ENCODE measurements at regions not wholly inside any gene's neighbourhood (a gene's known extent, or its start where the extent isn't known, plus 50 kb on each side); places are given as distances from the start of the nearest gene placed in this dataset.

DNA sequence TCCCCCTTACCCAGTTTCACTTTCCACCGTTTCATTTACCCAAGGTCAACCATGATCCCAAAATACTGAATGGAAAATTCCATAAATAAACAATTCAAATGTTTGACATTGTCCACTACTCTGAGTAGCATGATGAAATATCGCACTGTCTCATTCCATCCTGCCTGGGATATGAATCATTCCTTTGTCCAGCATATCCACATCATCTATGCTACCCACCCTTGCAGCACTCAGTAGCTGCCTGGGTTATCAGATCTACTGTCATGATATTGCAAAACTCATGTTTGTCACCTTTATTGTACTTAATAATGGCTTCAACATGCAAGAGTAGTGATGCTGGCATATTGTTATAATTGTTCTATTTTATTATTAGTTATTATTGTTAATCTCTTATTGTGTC is 263.9 kb upstream of the NBEA start:
- Mint-ChIP-seq H3K9me3 (no peaks in the 10 kb centered on the region), H3K27ac (no peak overlapping the region), H3K4me1 (no peaks in the 10 kb centered on the region), H3K36me3 (no peaks in the 10 kb centered on the region), H3K27me3 (no peaks in the 10 kb centered on the region), H3K4me3 (no peak overlapping the region)

DNA sequence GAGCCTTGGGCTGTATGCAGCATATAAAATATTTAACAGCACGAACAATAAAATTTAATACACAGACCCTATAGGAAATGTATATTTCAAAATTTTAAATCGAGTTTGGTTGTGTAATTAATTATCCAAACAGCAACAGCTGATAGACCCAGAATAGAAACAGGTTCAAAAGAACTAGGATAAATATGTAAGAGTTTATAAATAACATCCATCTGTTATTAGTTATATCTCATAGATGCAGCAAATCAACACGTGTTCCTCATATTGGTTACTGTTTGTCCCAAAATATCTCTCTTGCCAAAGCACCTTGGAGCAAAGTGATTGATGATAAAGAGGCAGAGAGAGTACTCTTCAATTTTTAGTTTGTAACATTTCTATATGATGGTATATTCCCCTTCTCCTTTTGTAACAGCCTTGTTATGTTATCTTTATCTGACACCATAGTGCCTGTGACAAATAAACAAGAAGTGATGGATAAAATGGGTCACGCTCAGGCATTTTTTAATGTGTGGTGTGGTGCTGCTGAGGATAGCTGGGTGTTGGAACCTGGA is 260.6 kb upstream of the NBEA start:
- no peak overlapping the region for H3K27ac Mint-ChIP-seq
- no peak overlapping the region for H3K4me3 Mint-ChIP-seq
- H3K27me3 Mint-ChIP-seq = no peaks in the 10 kb centered on the region
- H3K9me3 Mint-ChIP-seq = no peaks in the 10 kb centered on the region
- no peaks in the 10 kb centered on the region for H3K36me3 Mint-ChIP-seq
- H3K4me1 Mint-ChIP-seq = no peaks in the 10 kb centered on the region

- no peak overlapping the region for H3K27ac Mint-ChIP-seq
- peaks cover 3% of the 10 kb centered on the region for H3K27me3 Mint-ChIP-seq
Measured at GRCh38 chr13:34695063-34695462, 247.0 kb upstream of the NBEA start.

DNA sequence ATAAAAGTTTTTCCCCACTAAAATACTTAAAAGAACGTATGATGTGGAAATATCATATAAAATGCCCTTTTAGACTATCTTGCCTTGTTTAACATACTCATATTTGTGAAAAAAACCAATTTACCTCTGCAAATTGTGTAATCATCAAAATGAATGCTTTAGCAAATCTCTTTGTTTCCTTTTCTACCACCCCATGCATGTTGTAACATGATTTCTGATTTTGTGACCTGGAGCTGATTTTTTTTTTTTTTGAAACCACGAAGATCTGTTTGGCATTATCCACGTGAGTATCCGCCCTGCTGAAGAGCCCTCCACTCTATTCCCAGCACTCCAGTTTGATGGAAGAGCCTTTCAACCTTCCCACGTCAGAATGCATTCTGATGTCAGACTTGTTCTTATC is 245.8 kb upstream of the NBEA start:
- Mint-ChIP-seq H3K27me3 (peaks cover 3% of the 10 kb centered on the region), H3K36me3 (no peaks in the 10 kb centered on the region), H3K4me1 (no peaks in the 10 kb centered on the region), H3K27ac (no peak overlapping the region), H3K4me3 (no peak overlapping the region), H3K9me3 (peaks cover 8% of the 10 kb centered on the region)

More at GRCh38 chr13:34695063-34695462, 247.0 kb upstream of the NBEA start:
- Mint-ChIP-seq H3K9me3 (peaks cover 13% of the 10 kb centered on the region), H3K36me3 (no peaks in the 10 kb centered on the region), H3K4me3 (no peak overlapping the region), H3K4me1 (no peaks in the 10 kb centered on the region)

DNA sequence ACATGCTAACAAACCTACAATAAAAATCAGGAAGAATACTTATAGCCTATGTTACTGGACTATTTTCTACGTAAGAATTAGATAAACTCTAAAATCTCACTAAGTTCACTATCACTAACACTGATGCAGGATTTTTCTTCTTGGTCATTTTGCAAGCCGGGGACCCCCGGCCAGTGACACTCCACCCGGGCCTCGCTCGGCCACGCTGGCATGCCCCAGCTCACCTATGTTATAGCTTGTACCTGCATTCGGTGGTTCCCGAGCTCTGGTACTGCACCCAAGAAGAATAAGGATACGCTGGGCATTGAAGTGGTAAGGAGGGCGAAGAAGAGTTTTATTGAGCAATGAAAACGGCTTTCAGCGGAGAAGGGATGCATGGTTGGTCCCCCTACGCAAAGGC is 245.3 kb upstream of the NBEA start:
- Mint-ChIP-seq H3K4me3 (no peak overlapping the region), H3K27me3 (peaks cover 3% of the 10 kb centered on the region), H3K4me1 (no peaks in the 10 kb centered on the region), H3K9me3 (peaks cover 8% of the 10 kb centered on the region), H3K36me3 (no peaks in the 10 kb centered on the region), H3K27ac (no peak overlapping the region)

DNA sequence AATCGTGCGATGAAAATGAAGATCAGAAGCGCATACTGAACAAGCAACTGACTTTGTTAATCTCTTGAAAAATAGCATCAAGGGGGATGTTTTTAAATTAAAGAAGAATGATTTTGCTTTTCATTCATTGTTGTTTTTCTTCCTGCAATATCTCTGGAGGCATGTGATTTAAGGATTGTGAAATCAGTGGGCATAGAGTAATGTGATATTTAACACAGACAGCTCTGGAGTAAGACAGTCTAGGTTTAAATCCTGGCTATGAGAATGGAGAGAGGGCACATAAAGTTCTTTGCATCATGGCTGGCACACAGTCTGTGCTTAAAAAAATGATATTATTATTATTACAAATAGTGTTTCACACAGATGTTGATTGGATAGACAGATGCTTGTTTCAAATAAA is 243.1 kb upstream of the NBEA start:
- Mint-ChIP-seq H3K27ac (no peak overlapping the region), H3K4me1 (no peaks in the 10 kb centered on the region), H3K36me3 (no peaks in the 10 kb centered on the region), H3K27me3 (peaks cover 3% of the 10 kb centered on the region), H3K4me3 (no peak overlapping the region), H3K9me3 (peaks cover 12% of the 10 kb centered on the region)

DNA sequence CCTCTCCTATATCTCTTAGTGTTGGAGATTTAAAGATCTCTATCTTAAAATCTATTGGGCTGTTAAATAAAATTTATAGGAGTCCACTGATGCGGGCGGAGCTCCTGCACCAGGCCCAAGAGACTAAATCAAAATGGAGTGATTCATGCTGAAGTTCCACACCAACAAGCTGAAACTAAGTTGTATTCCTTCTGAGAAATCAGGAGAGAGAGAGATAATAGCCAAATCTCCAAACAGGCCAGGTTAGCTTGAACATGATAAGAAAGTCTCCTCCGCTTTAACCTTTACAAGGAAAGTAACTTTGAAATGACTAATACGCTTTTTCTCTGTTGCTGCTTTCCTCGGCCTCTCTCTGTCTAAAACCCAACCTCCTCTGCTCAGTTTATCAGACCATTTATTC is 241.9 kb upstream of the NBEA start:
- H3K4me1 Mint-ChIP-seq = no peaks in the 10 kb centered on the region

DNA sequence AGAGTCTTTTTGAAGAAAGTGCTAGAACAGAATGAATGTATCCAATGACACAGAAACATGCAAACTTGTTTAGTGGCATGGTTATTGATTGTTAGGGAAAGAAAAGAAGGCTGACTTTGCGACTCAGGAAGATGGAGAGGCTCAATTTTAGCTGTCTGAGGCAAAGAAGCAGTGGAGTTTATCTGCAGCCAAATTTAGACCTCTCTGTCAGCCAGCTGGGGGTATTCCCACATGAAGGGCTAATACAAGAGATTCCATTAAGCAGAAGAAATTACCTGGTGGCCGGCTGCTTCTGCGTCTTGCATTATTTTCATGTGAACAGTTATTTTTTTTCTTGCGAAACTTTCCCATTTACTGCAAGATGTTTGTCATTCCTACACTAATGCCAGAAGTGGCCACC is 240.2 kb upstream of the NBEA start:
- Mint-ChIP-seq H3K9me3 (peaks cover 4% of the 10 kb centered on the region), H3K36me3 (no peaks in the 10 kb centered on the region), H3K4me1 (no peaks in the 10 kb centered on the region), H3K4me3 (no peak overlapping the region), H3K27ac (no peak overlapping the region), H3K27me3 (peaks cover 2% of the 10 kb centered on the region)

More for the DNA sequence above, 241.9 kb upstream of the NBEA start:
- peaks cover 12% of the 10 kb centered on the region for H3K9me3 Mint-ChIP-seq
- no peak overlapping the region for H3K27ac Mint-ChIP-seq
- no peak overlapping the region for H3K4me3 Mint-ChIP-seq
- no peaks in the 10 kb centered on the region for H3K36me3 Mint-ChIP-seq
- H3K27me3 Mint-ChIP-seq = peaks cover 3% of the 10 kb centered on the region

- Mint-ChIP-seq H3K27ac (no peak overlapping the region), H3K27me3 (peaks cover 2% of the 10 kb centered on the region), H3K4me1 (no peaks in the 10 kb centered on the region), H3K4me3 (no peak overlapping the region), H3K9me3 (peaks cover 5% of the 10 kb centered on the region), H3K36me3 (no peaks in the 10 kb centered on the region)
Measured at GRCh38 chr13:34708566-34709313, 233.3 kb upstream of the NBEA start.

GRCh38 chr13:34719060-34719875 is 222.8 kb upstream of the NBEA start:
- H3K36me3 Mint-ChIP-seq = no peaks in the 10 kb centered on the region
- H3K4me1 Mint-ChIP-seq = no peaks in the 10 kb centered on the region
- no peaks in the 10 kb centered on the region for H3K9me3 Mint-ChIP-seq
- no peak overlapping the region for H3K4me3 Mint-ChIP-seq
- no peaks in the 10 kb centered on the region for H3K27me3 Mint-ChIP-seq
- H3K27ac Mint-ChIP-seq = no peak overlapping the region

DNA sequence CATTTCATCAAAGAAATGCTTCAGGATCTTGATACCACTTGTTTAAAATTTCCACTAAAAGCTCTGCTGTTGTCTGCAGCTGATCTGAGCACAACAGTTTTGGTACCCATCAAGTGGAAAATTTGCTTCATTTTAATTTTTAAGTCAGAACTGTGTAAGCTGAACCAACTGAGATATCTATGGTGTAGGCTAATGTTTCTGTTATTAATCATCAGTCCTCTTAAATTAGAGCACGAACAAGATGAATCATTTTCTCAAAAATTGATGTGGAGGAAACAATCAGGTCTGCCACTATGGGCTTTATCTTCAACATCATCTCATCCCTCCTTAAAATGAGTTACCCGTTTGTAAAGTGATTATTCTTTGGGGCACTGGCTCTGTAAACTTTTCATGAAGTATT is 221.5 kb upstream of the NBEA start:
- Mint-ChIP-seq H3K9me3 (no peaks in the 10 kb centered on the region), H3K36me3 (no peaks in the 10 kb centered on the region), H3K4me1 (no peaks in the 10 kb centered on the region), H3K27me3 (no peaks in the 10 kb centered on the region), H3K4me3 (no peak overlapping the region), H3K27ac (no peak overlapping the region)

- Mint-ChIP-seq H3K27ac (no peak overlapping the region), H3K9me3 (no peaks in the 10 kb centered on the region), H3K4me3 (no peak overlapping the region), H3K27me3 (no peaks in the 10 kb centered on the region), H3K36me3 (no peaks in the 10 kb centered on the region), H3K4me1 (no peaks in the 10 kb centered on the region)
Measured at GRCh38 chr13:34721631-34722595, 220.2 kb upstream of the NBEA start.

GRCh38 chr13:34722922-34723321 is 219.1 kb upstream of the NBEA start:
- no peaks in the 10 kb centered on the region for H3K9me3 Mint-ChIP-seq
- no peaks in the 10 kb centered on the region for H3K4me1 Mint-ChIP-seq
- no peaks in the 10 kb centered on the region for H3K27me3 Mint-ChIP-seq
- no peak overlapping the region for H3K27ac Mint-ChIP-seq
- no peaks in the 10 kb centered on the region for H3K36me3 Mint-ChIP-seq
- H3K4me3 Mint-ChIP-seq = no peak overlapping the region

DNA sequence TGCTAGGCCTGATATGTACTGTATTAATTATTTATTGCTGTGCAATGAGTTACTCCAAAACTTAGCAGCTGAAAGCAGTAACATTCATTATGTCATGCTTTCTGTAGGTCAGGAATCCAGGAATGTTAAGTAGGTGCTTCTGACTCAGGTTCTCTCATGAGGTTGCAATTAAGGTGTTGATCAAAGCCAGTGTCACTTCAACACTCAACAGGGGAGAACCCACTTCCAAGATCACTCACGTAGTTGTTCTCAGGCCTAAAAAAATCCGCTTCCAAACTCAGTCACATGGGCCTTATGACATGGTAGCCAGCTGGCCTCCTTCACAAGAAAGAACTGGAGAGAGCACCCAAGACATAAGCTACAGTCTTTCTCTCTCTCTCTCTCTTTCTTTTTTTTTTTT is 211.1 kb upstream of the NBEA start:
- Mint-ChIP-seq H3K36me3 (no peaks in the 10 kb centered on the region), H3K27me3 (no peaks in the 10 kb centered on the region), H3K9me3 (peaks cover 11% of the 10 kb centered on the region), H3K4me3 (no peak overlapping the region), H3K27ac (no peak overlapping the region), H3K4me1 (no peaks in the 10 kb centered on the region)

- H3K27ac Mint-ChIP-seq = no peak overlapping the region
Measured at GRCh38 chr13:34731486-34731885, 210.6 kb upstream of the NBEA start.

More at GRCh38 chr13:34731486-34731885, 210.6 kb upstream of the NBEA start:
- H3K4me1 Mint-ChIP-seq = no peaks in the 10 kb centered on the region
- no peaks in the 10 kb centered on the region for H3K36me3 Mint-ChIP-seq
- peaks cover 11% of the 10 kb centered on the region for H3K9me3 Mint-ChIP-seq
- H3K27me3 Mint-ChIP-seq = no peaks in the 10 kb centered on the region
- H3K4me3 Mint-ChIP-seq = no peak overlapping the region
